GM12878 (cell line): ENCODE measurements at regions not wholly inside any gene's neighbourhood (a gene's known extent, or its start where the extent isn't known, plus 50 kb on each side); places are given as distances from the start of the nearest gene placed in this dataset.

Experiments
- FOXK2 ChIP-seq: fragments of 450-650 bp; IDR thresholded peaks from 2 replicates; pipeline ENCODE4 v1.6.1; 2017; ENCODE audit warnings: mild to moderate bottlenecking, moderate library complexity
- HSF1 ChIP-seq: fragments of 150-350 bp; IDR thresholded peaks from 2 replicates; pipeline ENCODE4 v1.6.1; 2014; ENCODE audit warnings: mild to moderate bottlenecking, low read depth, low read length
- RCOR1 ChIP-seq: conservative IDR thresholded peaks from 2 replicates; pipeline ENCODE4 v1.6.1; 2012; ENCODE audit warnings: low read depth, low read length, improper control_type of control experiment
- ZNF24 ChIP-seq: fragments of 450-650 bp; IDR thresholded peaks from 2 replicates; pipeline ENCODE4 v1.6.1; 2017; ENCODE audit warnings: antibody characterized with exemption, mild to moderate bottlenecking
- TF ChIP-seq, protein P1 (sequence below), 3 experiments: IDR thresholded peaks in 2 of 3; conservative IDR thresholded peaks in 1 of 3; 2 replicates each; pipeline ENCODE4 v1.5.1; 2011; ENCODE audit warnings: low read depth in 3 of 3, low read length in 3 of 3, mild to moderate bottlenecking in 3 of 3, control low read depth in 2 of 3, moderate library complexity in 2 of 3, inconsistent platforms in 1 of 3, mixed read lengths in 1 of 3; ENCODE audit not compliant: control insufficient read depth in 2 of 3, insufficient read depth in 1 of 3; ENCODE audit errors: extremely low read depth in 1 of 3

GRCh38 chr2:140108706-140109475, 1328.7 kb upstream of the NXPH2 start:
- TF ChIP-seq, protein P1, sequence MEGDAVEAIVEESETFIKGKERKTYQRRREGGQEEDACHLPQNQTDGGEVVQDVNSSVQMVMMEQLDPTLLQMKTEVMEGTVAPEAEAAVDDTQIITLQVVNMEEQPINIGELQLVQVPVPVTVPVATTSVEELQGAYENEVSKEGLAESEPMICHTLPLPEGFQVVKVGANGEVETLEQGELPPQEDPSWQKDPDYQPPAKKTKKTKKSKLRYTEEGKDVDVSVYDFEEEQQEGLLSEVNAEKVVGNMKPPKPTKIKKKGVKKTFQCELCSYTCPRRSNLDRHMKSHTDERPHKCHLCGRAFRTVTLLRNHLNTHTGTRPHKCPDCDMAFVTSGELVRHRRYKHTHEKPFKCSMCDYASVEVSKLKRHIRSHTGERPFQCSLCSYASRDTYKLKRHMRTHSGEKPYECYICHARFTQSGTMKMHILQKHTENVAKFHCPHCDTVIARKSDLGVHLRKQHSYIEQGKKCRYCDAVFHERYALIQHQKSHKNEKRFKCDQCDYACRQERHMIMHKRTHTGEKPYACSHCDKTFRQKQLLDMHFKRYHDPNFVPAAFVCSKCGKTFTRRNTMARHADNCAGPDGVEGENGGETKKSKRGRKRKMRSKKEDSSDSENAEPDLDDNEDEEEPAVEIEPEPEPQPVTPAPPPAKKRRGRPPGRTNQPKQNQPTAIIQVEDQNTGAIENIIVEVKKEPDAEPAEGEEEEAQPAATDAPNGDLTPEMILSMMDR (IDR thresholded peaks at IDR 0.05 in 2 of 3, conservative IDR thresholded peaks at IDR 0.05 in 1 of 3; ENCODE audit: control insufficient read depth in 2 of 3, extremely low read depth in 1 of 3, insufficient read depth in 1 of 3, low read depth in 3 of 3, low read length in 3 of 3) = no peak
- TF ChIP-seq RCOR1 (no peak), FOXK2 (no peak), ZNF24 (no peak), HSF1 (no peak)
